ENCODE measurements at regions not wholly inside any gene's neighbourhood (a gene's known extent, or its start where the extent isn't known, plus 50 kb on each side); places are given as distances from the start of the nearest gene placed in this dataset.

GRCh38 chr2:150575861-150576260 is 88.4 kb upstream of the RND3 start:
- TF ChIP-seq TAF1 (IDR thresholded peaks at IDR 0.05; ENCODE audit: borderline replicate concordance, insufficient read depth, low read length) (no peak), FOXP2 (optimal IDR thresholded peaks at IDR 0.05; ENCODE audit: borderline replicate concordance, extremely low read depth, extremely low read length, insufficient read depth) (no peak), SIN3A (IDR thresholded peaks at IDR 0.05; ENCODE audit: borderline replicate concordance, insufficient read depth, low read length) (no peak), REST (IDR thresholded peaks at IDR 0.05; ENCODE audit: insufficient read depth in 1 of 2, low read depth in 2 of 2, low read length in 2 of 2) (no peak), POLR2AphosphoS5 (IDR thresholded peaks at IDR 0.05; ENCODE audit: low read depth, low read length) (no peak)

GRCh38 chr2:150572961-150573395 is 85.5 kb upstream of the RND3 start:
- TF ChIP-seq REST (IDR thresholded peaks at IDR 0.05; ENCODE audit: insufficient read depth in 1 of 2, low read depth in 2 of 2, low read length in 2 of 2) (no peak), POLR2AphosphoS5 (IDR thresholded peaks at IDR 0.05; ENCODE audit: low read depth, low read length) (no peak), FOXP2 (optimal IDR thresholded peaks at IDR 0.05; ENCODE audit: borderline replicate concordance, extremely low read depth, extremely low read length, insufficient read depth) (no peak), SIN3A (IDR thresholded peaks at IDR 0.05; ENCODE audit: borderline replicate concordance, insufficient read depth, low read length) (no peak), TAF1 (IDR thresholded peaks at IDR 0.05; ENCODE audit: borderline replicate concordance, insufficient read depth, low read length) (no peak)

GRCh38 chr2:150572194-150572766 is 84.8 kb upstream of the RND3 start:
- no peak for TF ChIP-seq TAF1 (IDR thresholded peaks at IDR 0.05; ENCODE audit: borderline replicate concordance, insufficient read depth, low read length)
- no peak for TF ChIP-seq POLR2AphosphoS5 (IDR thresholded peaks at IDR 0.05; ENCODE audit: low read depth, low read length)
- TF ChIP-seq SIN3A (IDR thresholded peaks at IDR 0.05; ENCODE audit: borderline replicate concordance, insufficient read depth, low read length) = no peak
- TF ChIP-seq FOXP2 (optimal IDR thresholded peaks at IDR 0.05; ENCODE audit: borderline replicate concordance, extremely low read depth, extremely low read length, insufficient read depth) = no peak
- no peak for TF ChIP-seq REST (IDR thresholded peaks at IDR 0.05; ENCODE audit: insufficient read depth in 1 of 2, low read depth in 2 of 2, low read length in 2 of 2)

- TF ChIP-seq TAF1 (IDR thresholded peaks at IDR 0.05; ENCODE audit: borderline replicate concordance, insufficient read depth, low read length) = no peak
- TF ChIP-seq REST (IDR thresholded peaks at IDR 0.05; ENCODE audit: insufficient read depth in 1 of 2, low read depth in 2 of 2, low read length in 2 of 2) = no peak
- TF ChIP-seq SIN3A (IDR thresholded peaks at IDR 0.05; ENCODE audit: borderline replicate concordance, insufficient read depth, low read length) = no peak
- TF ChIP-seq POLR2AphosphoS5 (IDR thresholded peaks at IDR 0.05; ENCODE audit: low read depth, low read length) = no peak
Observed at GRCh38 chr2:150571121-150571520, 83.7 kb upstream of the RND3 start.

DNA sequence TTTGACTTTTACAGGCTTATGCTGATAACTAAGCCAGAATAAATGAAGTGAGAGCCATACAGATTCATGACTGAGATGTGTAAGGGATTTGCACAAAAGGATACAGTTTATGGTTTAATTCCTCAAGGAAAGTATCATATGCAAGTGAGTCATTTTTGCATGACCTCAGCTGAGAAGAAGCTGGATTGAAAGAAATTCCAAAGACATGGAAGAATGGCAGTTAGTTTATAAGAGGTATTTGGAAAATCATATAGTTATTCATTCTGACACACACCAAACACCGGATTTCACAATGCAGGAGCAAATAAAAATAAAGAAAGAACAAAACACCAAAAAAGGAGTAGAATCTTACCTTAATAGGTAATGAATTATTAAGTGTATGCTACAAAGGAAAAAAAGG is 83.2 kb upstream of the RND3 start:
- TF ChIP-seq SIN3A (IDR thresholded peaks at IDR 0.05; ENCODE audit: borderline replicate concordance, insufficient read depth, low read length) = no peak
- TF ChIP-seq REST (IDR thresholded peaks at IDR 0.05; ENCODE audit: insufficient read depth in 1 of 2, low read depth in 2 of 2, low read length in 2 of 2) = no peak
- no peak for TF ChIP-seq POLR2AphosphoS5 (IDR thresholded peaks at IDR 0.05; ENCODE audit: low read depth, low read length)

Measured in PFSK-1 (cell line).